ENCODE measurements at regions not wholly inside any gene's neighbourhood (a gene's known extent, or its start where the extent isn't known, plus 50 kb on each side); places are given as distances from the start of the nearest gene placed in this dataset.
"Not testable (repeated sequence)": the region's sequence is repeated elsewhere in the genome, so short reads cannot be mapped to it uniquely, and the experiment has no call there.

DNA sequence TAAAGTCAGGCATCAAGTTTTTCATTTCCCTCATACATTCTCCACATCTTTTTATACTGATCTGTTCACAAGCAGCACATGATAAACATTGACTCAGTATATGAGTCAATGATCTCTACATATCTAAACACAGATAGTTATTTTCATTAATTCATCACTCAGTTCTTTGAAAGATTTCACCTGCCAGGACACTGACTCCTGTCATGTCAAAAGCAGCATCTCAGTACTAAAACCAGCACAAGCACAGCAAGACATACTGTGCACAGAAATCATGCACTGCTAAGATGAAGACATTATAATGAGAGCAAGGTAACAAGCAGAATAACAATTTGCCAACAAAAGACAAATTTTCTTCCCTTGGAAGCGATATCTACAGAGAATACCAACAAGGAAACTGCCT, 206.1 kb upstream of the COX7C start:
- H3K9me3 ChIP-seq (ENCODE audit: control insufficient read depth, low read length): no peaks in the 10 kb centered on the region
- 82% methylated on average over 1 of the region's 1 CpG for WGBS
- no peak overlapping the region for H3K4me3 ChIP-seq (ENCODE audit: low read length)
- H3K27me3 ChIP-seq (ENCODE audit: control insufficient read depth, insufficient read depth): no peaks in the 10 kb centered on the region
- ATAC-seq (no peak), DNase-seq (no peak)
- intact Hi-C loops (cut with DNase I): no loop called here
- no peaks in the 10 kb centered on the region for H3K4me1 ChIP-seq (ENCODE audit: control insufficient read depth, insufficient read depth, low read length)
- H3K27ac ChIP-seq (ENCODE audit: low read length): no peak overlapping the region

DNA sequence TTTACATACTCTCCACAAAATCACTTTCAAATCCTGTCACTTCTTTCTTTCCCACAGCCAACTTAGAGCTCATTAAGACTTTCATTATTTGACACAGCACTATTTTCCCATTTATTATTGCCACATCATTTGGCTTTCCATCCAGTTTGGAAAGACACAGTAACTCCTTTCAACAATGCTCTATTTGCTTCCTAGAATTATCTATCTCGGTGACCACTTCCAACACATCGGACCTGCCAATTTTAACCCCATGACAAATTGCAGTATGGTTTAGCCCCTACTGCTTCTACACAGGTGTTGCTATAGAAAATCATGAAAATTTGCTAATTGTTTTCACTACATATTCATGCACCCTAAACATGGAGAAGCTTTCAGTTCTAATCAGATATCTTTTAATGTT, 190.6 kb upstream of the COX7C start:
- 52% methylated on average over 2 of the region's 2 CpGs for WGBS
- DNase-seq: no peak
- ATAC-seq: peak in 1 of 2 donors; percentile 75
- intact Hi-C loops (cut with DNase I): no loop called here
- Histone ChIP-seq H3K4me1 (ENCODE audit: control insufficient read depth, insufficient read depth, low read length) (no peaks in the 10 kb centered on the region), H3K9me3 (ENCODE audit: control insufficient read depth, low read length) (no peaks in the 10 kb centered on the region), H3K4me3 (ENCODE audit: low read length) (no peak overlapping the region), H3K27ac (ENCODE audit: low read length) (no peak overlapping the region), H3K27me3 (ENCODE audit: control insufficient read depth, insufficient read depth) (no peaks in the 10 kb centered on the region)

DNA sequence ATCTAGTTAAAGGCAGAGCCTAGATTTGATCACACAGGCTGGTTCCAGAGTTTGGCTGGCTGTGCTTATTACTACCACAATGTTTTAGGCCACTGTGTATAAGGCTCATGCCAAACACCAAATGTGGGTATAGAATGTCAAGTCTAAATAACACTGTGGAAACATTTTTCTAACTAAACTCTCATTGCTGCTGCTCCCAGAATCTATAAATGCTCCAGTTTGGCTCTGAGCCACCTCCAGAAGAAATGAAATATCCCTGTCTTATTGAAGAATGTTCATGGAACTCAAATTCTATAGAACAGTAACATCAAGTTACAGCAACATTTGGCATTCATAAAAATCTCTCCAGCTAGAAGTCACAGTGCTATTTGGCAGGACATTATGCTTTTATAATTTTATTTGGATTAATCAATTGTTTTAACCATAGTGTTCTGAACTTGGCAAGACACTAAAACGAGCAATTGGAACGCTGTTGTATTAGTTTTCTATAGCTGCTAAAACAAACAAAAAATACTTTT, 178.1 kb upstream of the COX7C start:
- Histone ChIP-seq H3K4me3 (ENCODE audit: low read length) (no peak overlapping the region), H3K27ac (ENCODE audit: low read length) (no peak overlapping the region), H3K9me3 (ENCODE audit: control insufficient read depth, low read length) (no peaks in the 10 kb centered on the region), H3K4me1 (ENCODE audit: control insufficient read depth, insufficient read depth, low read length) (no peaks in the 10 kb centered on the region), H3K27me3 (ENCODE audit: control insufficient read depth, insufficient read depth) (no peaks in the 10 kb centered on the region)
- WGBS: 73% methylated on average over 2 of the region's 2 CpGs
- ATAC-seq (no peak), DNase-seq (no peak)
- intact Hi-C loops (cut with DNase I): no loop called here

DNA sequence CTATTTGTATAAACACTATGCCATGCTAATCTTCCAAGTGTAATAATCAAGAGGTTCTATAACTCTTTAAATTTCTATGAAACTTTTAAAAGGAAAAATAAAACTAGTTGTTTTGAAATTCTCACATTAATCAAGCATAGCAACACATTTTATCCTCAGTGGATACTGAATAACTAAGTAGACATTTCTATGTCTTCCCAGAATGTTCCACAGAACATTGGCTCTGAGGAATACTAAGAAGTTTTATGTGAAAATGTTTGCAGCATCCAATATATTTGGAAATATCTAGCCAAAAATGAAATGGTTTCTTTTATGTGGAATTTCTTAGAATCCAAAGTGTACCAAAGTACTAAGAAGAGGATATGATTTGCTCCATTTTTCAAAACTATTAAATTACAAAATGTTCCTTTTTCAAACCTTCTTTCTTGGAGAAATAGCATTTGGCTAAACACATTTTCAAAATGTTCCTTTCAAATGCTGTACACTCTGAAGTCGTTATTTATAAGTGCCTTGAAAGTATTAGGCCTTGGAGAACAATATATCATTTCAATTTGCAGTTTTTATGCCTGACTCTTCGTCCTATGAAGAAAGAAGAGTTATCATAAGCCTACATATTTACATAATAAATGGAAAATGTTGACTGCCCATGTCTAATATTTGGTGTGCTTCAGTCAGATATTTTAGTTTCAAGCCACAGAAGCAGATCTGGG, 175.6 kb upstream of the COX7C start:
- Histone ChIP-seq H3K27ac (ENCODE audit: low read length) (no peak overlapping the region), H3K4me3 (ENCODE audit: low read length) (no peak overlapping the region), H3K4me1 (ENCODE audit: control insufficient read depth, insufficient read depth, low read length) (no peaks in the 10 kb centered on the region), H3K9me3 (ENCODE audit: control insufficient read depth, low read length) (no peaks in the 10 kb centered on the region), H3K27me3 (ENCODE audit: control insufficient read depth, insufficient read depth) (no peaks in the 10 kb centered on the region)
- ATAC-seq: peak in 1 of 2 donors; percentile 60
- DNase-seq: no peak
- intact Hi-C loops (cut with DNase I): no loop called here
- WGBS: 41% methylated on average over 2 of the region's 2 CpGs

DNA sequence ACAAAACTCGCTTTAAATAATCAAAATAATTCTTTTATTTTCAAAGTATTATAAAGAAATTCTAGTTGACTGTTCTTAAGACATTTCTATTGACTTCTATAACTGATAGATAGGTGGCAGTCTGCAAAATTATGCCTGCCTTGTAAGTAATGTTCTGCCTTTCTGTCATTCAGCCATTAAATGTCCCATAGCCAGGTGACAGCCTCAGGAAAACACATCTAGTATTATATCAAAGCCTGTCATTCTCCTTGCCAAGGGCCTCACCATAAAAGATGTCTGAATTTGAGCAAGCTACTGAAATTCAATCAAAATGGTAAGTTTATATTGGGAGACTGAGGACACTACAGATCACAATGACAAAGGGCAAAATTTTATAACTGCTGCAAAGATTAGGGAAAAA, 170.4 kb upstream of the COX7C start:
- ATAC-seq: no peak

DNA sequence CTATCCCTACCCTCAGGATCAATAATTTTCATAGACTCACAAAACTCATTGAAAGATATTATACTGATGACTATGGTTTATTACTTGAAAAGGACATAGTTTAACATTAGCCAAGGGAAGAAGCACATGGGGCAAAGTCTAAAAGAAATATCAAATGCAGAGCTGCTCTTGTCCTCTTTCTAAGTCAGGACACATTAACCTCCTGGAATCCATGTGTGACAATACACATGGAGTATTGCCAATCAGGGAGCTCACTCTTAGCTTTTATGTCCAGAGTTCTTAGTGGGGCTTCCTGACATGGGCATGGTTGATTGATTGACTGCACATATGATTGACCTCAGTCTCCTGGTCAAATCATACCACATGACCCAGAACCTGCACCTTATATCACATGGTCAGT, 165.5 kb upstream of the COX7C start:
- no peak for DNase-seq
- intact Hi-C loops (cut with DNase I): no loop called here
- no peaks in the 10 kb centered on the region for H3K4me1 ChIP-seq (ENCODE audit: control insufficient read depth, insufficient read depth, low read length)
- H3K27me3 ChIP-seq (ENCODE audit: control insufficient read depth, insufficient read depth): no peaks in the 10 kb centered on the region
- no peak overlapping the region for H3K27ac ChIP-seq (ENCODE audit: low read length)
- no peak for ATAC-seq
- H3K9me3 ChIP-seq (ENCODE audit: control insufficient read depth, low read length): no peaks in the 10 kb centered on the region
- no peak overlapping the region for H3K4me3 ChIP-seq (ENCODE audit: low read length)

More for the DNA sequence above, 170.4 kb upstream of the COX7C start:
- WGBS: 71% methylated on average over 1 of the region's 1 CpG
- Histone ChIP-seq H3K4me1 (ENCODE audit: control insufficient read depth, insufficient read depth, low read length) (no peaks in the 10 kb centered on the region), H3K27me3 (ENCODE audit: control insufficient read depth, insufficient read depth) (no peaks in the 10 kb centered on the region), H3K4me3 (ENCODE audit: low read length) (no peak overlapping the region), H3K27ac (ENCODE audit: low read length) (no peak overlapping the region), H3K9me3 (ENCODE audit: control insufficient read depth, low read length) (no peaks in the 10 kb centered on the region)
- DNase-seq: no peak
- intact Hi-C loops (cut with DNase I): no loop called here

DNA sequence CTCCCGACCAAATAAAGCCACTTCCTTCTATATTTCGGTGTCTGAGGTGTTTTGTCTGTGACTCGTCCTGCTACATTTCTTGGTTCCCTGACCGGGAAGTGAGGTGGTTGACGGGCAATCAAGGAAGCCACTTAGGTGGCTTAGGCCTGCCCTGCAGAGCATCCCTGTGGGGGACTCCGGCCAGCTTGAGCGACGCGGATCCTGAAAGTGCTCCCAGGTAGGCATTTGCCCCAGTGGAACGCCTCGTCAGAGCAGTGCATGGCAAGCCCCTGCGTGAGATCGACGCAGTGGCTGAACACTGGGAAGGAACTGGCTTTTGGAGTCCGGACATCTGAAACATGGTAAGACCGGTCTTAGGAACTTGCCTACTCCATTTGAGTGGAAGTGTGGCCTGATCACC, 157.2 kb upstream of the COX7C start:
- no peak for DNase-seq
- no peaks in the 10 kb centered on the region for H3K27me3 ChIP-seq (ENCODE audit: control insufficient read depth, insufficient read depth)
- intact Hi-C loops (cut with DNase I): no loop called here
- peaks cover 3% of the 10 kb centered on the region for H3K9me3 ChIP-seq (ENCODE audit: control insufficient read depth, low read length)
- H3K4me3 ChIP-seq (ENCODE audit: low read length): no peak overlapping the region
- no peak overlapping the region for H3K27ac ChIP-seq (ENCODE audit: low read length)
- H3K4me1 ChIP-seq (ENCODE audit: control insufficient read depth, insufficient read depth, low read length): no peaks in the 10 kb centered on the region
- 94% methylated on average over 16 of the region's 16 CpGs for WGBS
- no peak for ATAC-seq

DNA sequence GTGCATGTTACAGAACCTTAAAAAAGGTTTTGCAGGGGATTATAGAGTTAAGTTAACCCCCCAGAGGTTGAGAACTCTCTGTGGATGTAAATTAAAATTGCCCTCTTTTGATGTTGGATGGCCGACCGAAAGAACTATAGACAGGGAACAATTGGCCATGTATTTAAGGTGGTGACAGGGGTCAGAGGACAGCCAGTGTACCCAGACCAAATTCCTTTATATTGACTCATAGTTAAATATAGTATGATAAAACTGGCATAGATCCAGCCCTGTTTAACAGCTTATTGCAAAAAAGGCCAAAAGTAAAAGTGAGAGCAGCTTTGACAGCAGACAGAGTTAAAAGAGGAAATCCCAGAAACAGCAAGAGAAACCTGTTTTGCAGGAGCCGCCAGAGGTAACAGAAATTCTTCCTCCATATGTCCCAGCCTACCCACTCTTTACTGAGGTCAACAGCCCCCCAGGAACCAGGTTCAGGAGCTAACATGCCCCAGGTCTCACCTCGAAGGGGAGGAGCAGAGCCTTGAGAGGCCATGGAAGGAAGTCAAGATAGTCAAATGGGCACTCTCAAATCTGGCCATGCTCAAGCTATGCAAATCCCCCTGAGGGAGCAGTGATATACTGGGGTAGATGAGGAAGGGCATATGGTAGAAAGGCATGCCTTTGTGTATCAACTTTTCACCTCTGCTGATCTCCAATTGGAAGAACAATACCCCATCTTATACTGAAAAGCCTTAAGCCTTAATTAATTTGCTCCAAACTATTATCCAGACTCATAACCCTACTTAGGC, 156.4 kb upstream of the COX7C start:
- ATAC-seq (no peak), DNase-seq (no peak)
- Histone ChIP-seq H3K4me3 (ENCODE audit: low read length) (no peak overlapping the region), H3K27ac (ENCODE audit: low read length) (no peak overlapping the region), H3K9me3 (ENCODE audit: control insufficient read depth, low read length) (peaks cover 4% of the 10 kb centered on the region), H3K4me1 (ENCODE audit: control insufficient read depth, insufficient read depth, low read length) (no peaks in the 10 kb centered on the region), H3K27me3 (ENCODE audit: control insufficient read depth, insufficient read depth) (no peaks in the 10 kb centered on the region)
- intact Hi-C loops (cut with DNase I): no loop called here
- WGBS: 32% methylated on average over 4 of the region's 4 CpGs

DNA sequence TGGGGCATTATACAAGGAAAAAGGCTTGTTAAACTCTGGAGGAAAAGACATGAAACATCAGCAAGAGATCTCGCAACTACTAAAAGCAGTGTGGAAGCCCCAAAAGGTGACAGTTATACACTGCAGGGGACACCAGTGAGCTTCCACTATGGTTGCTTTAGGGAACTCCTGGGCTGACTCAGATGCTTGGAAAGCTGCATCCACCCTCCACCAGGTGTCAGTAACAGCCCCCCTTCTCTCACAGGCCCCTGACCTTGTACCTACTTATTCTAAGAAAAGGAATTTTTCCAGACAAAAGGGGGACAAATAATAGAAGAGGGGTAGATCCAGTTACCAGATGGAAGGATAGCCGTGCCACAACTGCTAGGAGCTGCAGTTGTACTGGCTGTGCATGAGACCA, 154.4 kb upstream of the COX7C start:
- H3K27ac ChIP-seq (ENCODE audit: low read length): no peak overlapping the region
- H3K27me3 ChIP-seq (ENCODE audit: control insufficient read depth, insufficient read depth): no peaks in the 10 kb centered on the region
- DNase-seq: no peak
- no peaks in the 10 kb centered on the region for H3K4me1 ChIP-seq (ENCODE audit: control insufficient read depth, insufficient read depth, low read length)
- WGBS: 68% methylated on average over 2 of the region's 2 CpGs
- peaks cover 4% of the 10 kb centered on the region for H3K9me3 ChIP-seq (ENCODE audit: control insufficient read depth, low read length)
- no peak overlapping the region for H3K4me3 ChIP-seq (ENCODE audit: low read length)
- intact Hi-C loops (cut with DNase I): no loop called here
- no peak for ATAC-seq

DNA sequence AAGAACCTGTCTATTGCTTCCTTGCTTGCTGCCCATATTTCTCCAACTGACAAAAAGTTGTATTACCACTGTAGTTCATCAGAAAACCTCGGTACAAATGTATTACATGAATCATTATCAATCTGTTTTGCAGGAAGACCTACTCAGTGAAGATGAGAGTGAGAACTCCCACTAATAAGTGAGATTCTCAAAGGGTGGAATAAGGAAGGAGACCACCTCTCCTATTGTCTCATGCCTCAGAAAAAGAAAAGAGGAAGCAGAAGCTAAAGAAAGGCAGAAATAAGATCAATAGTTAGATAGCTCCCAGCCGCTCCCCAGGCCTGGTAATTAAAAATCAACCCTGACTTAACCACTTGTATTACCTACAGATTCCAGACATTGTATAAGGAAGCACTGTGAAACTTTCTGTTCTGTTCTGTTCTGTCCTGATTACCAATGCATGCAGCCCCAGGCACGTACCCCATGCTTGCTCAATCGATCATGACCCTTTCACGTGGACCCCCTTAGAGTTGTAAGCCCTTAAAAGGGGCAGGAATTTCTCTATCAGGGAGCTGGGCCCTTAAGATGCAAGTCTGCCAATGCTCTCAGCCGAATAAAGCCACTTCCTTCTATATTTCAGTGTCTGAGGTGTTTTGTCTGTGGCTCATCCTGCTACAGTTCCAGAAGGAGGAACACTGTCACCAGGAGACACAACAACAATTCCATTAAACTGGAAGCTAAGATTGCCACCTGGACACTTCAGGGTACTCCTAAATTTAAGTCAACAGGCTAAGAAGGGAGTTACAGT, 152.5 kb upstream of the COX7C start:
- Histone ChIP-seq H3K4me3 (ENCODE audit: low read length) (no peak overlapping the region), H3K4me1 (ENCODE audit: control insufficient read depth, insufficient read depth, low read length) (no peaks in the 10 kb centered on the region), H3K27me3 (ENCODE audit: control insufficient read depth, insufficient read depth) (no peaks in the 10 kb centered on the region), H3K27ac (ENCODE audit: low read length) (no peak overlapping the region), H3K9me3 (ENCODE audit: control insufficient read depth, low read length) (peaks cover 4% of the 10 kb centered on the region)
- 73% methylated on average over 6 of the region's 6 CpGs for WGBS
- intact Hi-C loops (cut with DNase I): no loop called here
- no peak for ATAC-seq
- no peak for DNase-seq

DNA sequence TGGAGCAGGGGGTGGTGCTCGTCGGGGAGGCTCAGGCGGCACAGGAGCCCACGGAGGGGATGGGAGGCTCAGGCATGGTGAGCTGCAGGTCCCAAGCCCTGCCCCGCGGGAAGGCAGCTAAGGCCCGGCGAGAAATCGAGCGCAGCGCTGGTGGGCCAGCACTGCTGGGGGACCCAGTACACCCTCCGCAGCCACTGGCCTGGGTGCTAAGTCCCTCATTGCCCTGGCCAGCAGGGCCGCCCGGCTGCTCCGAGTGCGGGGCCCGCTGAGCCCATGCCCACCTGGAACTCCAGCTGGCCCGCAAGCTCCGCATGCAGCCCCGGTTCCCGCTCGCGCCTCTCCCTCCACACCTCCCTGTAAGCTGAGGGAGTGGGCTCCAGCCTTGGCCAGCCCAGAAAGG, 151.0 kb upstream of the COX7C start:
- not testable (repeated sequence) for DNase-seq, ATAC-seq

More for the DNA sequence above, 151.0 kb upstream of the COX7C start:
- 95% methylated on average over 23 of the region's 23 CpGs for WGBS
- H3K4me3 ChIP-seq (ENCODE audit: low read length); intact Hi-C loops (cut with DNase I); H3K9me3 ChIP-seq (ENCODE audit: control insufficient read depth, low read length); H3K27me3 ChIP-seq (ENCODE audit: control insufficient read depth, insufficient read depth); H3K27ac ChIP-seq (ENCODE audit: low read length); H3K4me1 ChIP-seq (ENCODE audit: control insufficient read depth, insufficient read depth, low read length): not testable (repeated sequence)
